ENCODE measurements at regions not wholly inside any gene's neighbourhood (a gene's known extent, or its start where the extent isn't known, plus 50 kb on each side); places are given as distances from the start of the nearest gene placed in this dataset.

GRCh38 chr9:82406456-82407085 is 418.0 kb downstream of the SPATA31D1 start:
- no peak overlapping the region for H3K4me2 ChIP-seq (ENCODE audit: low read length)
- DNase-seq: no peak
- no peak overlapping the region for H2AFZ ChIP-seq (ENCODE audit: low read length)
- H3K79me2 ChIP-seq (ENCODE audit: low read length): no peaks in the 10 kb centered on the region
- no peaks in the 10 kb centered on the region for H3K27me3 ChIP-seq (ENCODE audit: low read length)
- no peak for ATAC-seq
- TF ChIP-seq EZH2phosphoT487 (IDR thresholded peaks at IDR 0.05; ENCODE audit: borderline replicate concordance, low read length): no peak
- no peak for TF ChIP-seq CTCF (conservative IDR thresholded peaks at IDR 0.05; ENCODE audit: low read depth, low read length)
- TF ChIP-seq EZH2 (IDR thresholded peaks at IDR 0.05; ENCODE audit: low read length, unreplicated experiment): no peak
- H3K4me3 ChIP-seq (ENCODE audit: low read length): no peak overlapping the region
- peaks cover 12% of the 10 kb centered on the region; the same call in 1 of the 2 replicates for H3K4me1 ChIP-seq (ENCODE audit: insufficient read depth, low read length)
- H3F3A ChIP-seq (ENCODE audit: low read length, unreplicated experiment): no peaks in the 10 kb centered on the region
- no peak overlapping the region for H3K27ac ChIP-seq (ENCODE audit: low read length)
- H4K20me1 ChIP-seq (ENCODE audit: low read length): no peaks in the 10 kb centered on the region
- no TSS peak for BruUV-seq (replicated peaks)
- H3K36me3 ChIP-seq (ENCODE audit: low read depth, low read length): no peaks in the 10 kb centered on the region
- no peaks in the 10 kb centered on the region for H3K9me3 ChIP-seq (ENCODE audit: low read length)
- H3K9ac ChIP-seq (ENCODE audit: low read length): no peak overlapping the region
- ChIA-PET POLR2A (ENCODE audit: unreplicated experiment) (no interaction called here), CTCF (no interaction called here)
- intact Hi-C loops (cut with micrococcal nuclease): no loop called here
- no peaks in the 10 kb centered on the region for H3K9me2 ChIP-seq (replicated peaks; ENCODE audit: low read length)

DNA sequence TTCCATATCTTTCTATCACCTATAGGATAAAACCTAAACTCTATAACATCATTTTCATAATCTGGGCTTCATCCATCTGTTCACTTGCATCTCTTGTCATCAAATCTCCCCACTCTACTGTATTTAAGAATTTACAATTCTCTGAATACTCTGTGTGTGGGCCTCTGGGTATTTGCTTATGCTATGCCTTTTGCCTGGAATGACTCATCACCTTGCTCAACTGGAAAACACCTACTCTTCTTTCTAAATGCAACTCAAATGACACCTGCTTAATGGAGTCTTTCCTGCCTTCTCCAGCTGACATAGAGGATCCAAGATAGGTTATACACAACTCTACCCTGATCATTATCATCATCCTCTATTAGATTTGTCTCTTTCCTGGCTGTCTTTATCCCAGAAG is 421.7 kb downstream of the SPATA31D1 start:
- no peaks in the 10 kb centered on the region for H4K20me1 ChIP-seq (ENCODE audit: low read length)
- no peak overlapping the region for H3K27ac ChIP-seq (ENCODE audit: low read length)
- ATAC-seq (no peak), DNase-seq (peak; percentile 58)
- H3K9me2 ChIP-seq (replicated peaks; ENCODE audit: low read length): no peaks in the 10 kb centered on the region
- no peaks in the 10 kb centered on the region for H3K36me3 ChIP-seq (ENCODE audit: low read depth, low read length)
- no peak for TF ChIP-seq CTCF (conservative IDR thresholded peaks at IDR 0.05; ENCODE audit: low read depth, low read length)
- no peak for TF ChIP-seq EZH2phosphoT487 (IDR thresholded peaks at IDR 0.05; ENCODE audit: borderline replicate concordance, low read length)
- TF ChIP-seq EZH2 (IDR thresholded peaks at IDR 0.05; ENCODE audit: low read length, unreplicated experiment): no peak
- ChIA-PET POLR2A (ENCODE audit: unreplicated experiment) (no interaction called here), CTCF (no interaction called here)
- peaks cover 12% of the 10 kb centered on the region; the same call in 1 of the 2 replicates for H3K4me1 ChIP-seq (ENCODE audit: insufficient read depth, low read length)
- BruUV-seq (replicated peaks): no TSS peak
- intact Hi-C loops (cut with micrococcal nuclease): no loop called here
- H3K4me3 ChIP-seq (ENCODE audit: low read length): no peak overlapping the region
- no peaks in the 10 kb centered on the region for H3K9me3 ChIP-seq (ENCODE audit: low read length)
- H3K9ac ChIP-seq (ENCODE audit: low read length): no peak overlapping the region
- no peaks in the 10 kb centered on the region for H3K79me2 ChIP-seq (ENCODE audit: low read length)
- no peak overlapping the region for H2AFZ ChIP-seq (ENCODE audit: low read length)
- no peaks in the 10 kb centered on the region for H3K27me3 ChIP-seq (ENCODE audit: low read length)
- H3F3A ChIP-seq (ENCODE audit: low read length, unreplicated experiment): no peaks in the 10 kb centered on the region
- H3K4me2 ChIP-seq (ENCODE audit: low read length): no peak overlapping the region

DNA sequence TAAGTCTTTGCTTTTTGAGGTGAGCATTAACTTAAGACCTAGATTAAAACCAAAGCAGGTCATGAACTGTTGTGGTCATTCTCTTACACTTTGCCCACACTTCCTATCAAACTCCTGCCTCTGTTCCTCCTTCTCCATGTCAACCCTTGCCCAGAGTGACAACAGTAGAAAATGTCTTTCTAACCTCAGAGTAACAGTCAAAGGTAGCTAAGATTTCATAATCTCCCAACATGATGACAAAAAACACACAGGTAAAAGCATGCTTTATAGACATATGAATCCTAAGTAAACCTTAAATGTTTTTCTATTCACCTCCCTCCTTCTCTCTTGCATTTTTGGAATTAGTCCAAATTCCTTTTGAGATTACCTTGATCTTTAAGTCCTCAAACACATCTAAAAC is 422.3 kb downstream of the SPATA31D1 start:
- ChIA-PET CTCF (no interaction called here), POLR2A (ENCODE audit: unreplicated experiment) (no interaction called here)
- TF ChIP-seq EZH2phosphoT487 (IDR thresholded peaks at IDR 0.05; ENCODE audit: borderline replicate concordance, low read length) (no peak), EZH2 (IDR thresholded peaks at IDR 0.05; ENCODE audit: low read length, unreplicated experiment) (no peak), CTCF (conservative IDR thresholded peaks at IDR 0.05; ENCODE audit: low read depth, low read length) (no peak)
- Histone ChIP-seq H2AFZ (ENCODE audit: low read length) (no peak overlapping the region), H3K4me3 (ENCODE audit: low read length) (no peak overlapping the region), H3K27ac (ENCODE audit: low read length) (no peak overlapping the region), H3K79me2 (ENCODE audit: low read length) (no peaks in the 10 kb centered on the region), H3K27me3 (ENCODE audit: low read length) (no peaks in the 10 kb centered on the region), H4K20me1 (ENCODE audit: low read length) (no peaks in the 10 kb centered on the region), H3F3A (ENCODE audit: low read length, unreplicated experiment) (no peaks in the 10 kb centered on the region), H3K4me2 (ENCODE audit: low read length) (no peak overlapping the region), H3K9ac (ENCODE audit: low read length) (no peak overlapping the region), H3K36me3 (ENCODE audit: low read depth, low read length) (no peaks in the 10 kb centered on the region), H3K4me1 (ENCODE audit: insufficient read depth, low read length) (peaks cover 12% of the 10 kb centered on the region; the same call in 1 of the 2 replicates), H3K9me2 (replicated peaks; ENCODE audit: low read length) (no peaks in the 10 kb centered on the region), H3K9me3 (ENCODE audit: low read length) (no peaks in the 10 kb centered on the region)
- DNase-seq (peak; percentile 18), ATAC-seq (no peak)
- no TSS peak for BruUV-seq (replicated peaks)
- intact Hi-C loops (cut with micrococcal nuclease): no loop called here

Measured in PC-3 (cell line).